Keratinocyte (primary cell): ENCODE measurements at regions not wholly inside any gene's neighbourhood (a gene's known extent, or its start where the extent isn't known, plus 50 kb on each side); places are given as distances from the start of the nearest gene placed in this dataset.

ENCODE experiments used
- DNase-seq: peaks from one replicate; pipeline ENCODE4 v3.0.0-alpha.2; 2011; ENCODE audit warnings: low read depth, missing footprints, low spot score
- FAIRE-seq: peaks from 2 replicates; lab custom pipeline; 2011; peaks lifted over from hg19 to GRCh38; lab: Jason Lieb, UNC
- H2AFZ ChIP-seq: 2 replicates; pipeline ENCODE4 v1.6.0; 2012; ENCODE audit warnings: low read length, control low read depth, inconsistent platforms; ENCODE audit not compliant: control insufficient read depth
- H3K27ac ChIP-seq: 2 replicates; pipeline ENCODE4 v1.5.1; 2011; ENCODE audit warnings: low read length; ENCODE audit not compliant: control insufficient read depth, insufficient read depth
- H3K27me3 ChIP-seq: 3 replicates; pipeline ENCODE4 v1.6.0; 2011; ENCODE audit warnings: low read length; ENCODE audit not compliant: control insufficient read depth, insufficient read depth; ENCODE audit errors: extremely low read depth
- H3K36me3 ChIP-seq, 2 experiments: 2 replicates in 1 of 2; 3 replicates in 1 of 2; pipeline ENCODE4 v1.5.1; 2011; ENCODE audit warnings: low read length in 2 of 2, mild to moderate bottlenecking in 1 of 2; ENCODE audit not compliant: control insufficient read depth in 2 of 2, insufficient read depth in 2 of 2; ENCODE audit errors: extremely low read depth in 1 of 2
- H3K4me1 ChIP-seq: 3 replicates; pipeline ENCODE4 v1.5.1; 2011; ENCODE audit warnings: low read length; ENCODE audit not compliant: control insufficient read depth, insufficient read depth; ENCODE audit errors: extremely low read depth
- H3K4me2 ChIP-seq: 3 replicates; pipeline ENCODE4 v1.6.0; 2011; ENCODE audit warnings: low read depth, low read length; ENCODE audit not compliant: control insufficient read depth, insufficient read depth; ENCODE audit errors: extremely low read depth
- H3K4me3 ChIP-seq, 3 experiments: fragments of 200-600 bp in 1 of 3; sonication (generic) in 1 of 3; 2 replicates in 2 of 3; 3 replicates in 1 of 3; pipeline ENCODE4 v1.5.1; 2011 to 2016; ENCODE audit warnings: low read length in 3 of 3, mild to moderate bottlenecking in 3 of 3, control low read depth in 2 of 3, inconsistent platforms in 1 of 3, low read depth in 1 of 3, mixed read lengths in 1 of 3, mixed run types in 1 of 3, moderate library complexity in 1 of 3; ENCODE audit not compliant: control insufficient read depth in 2 of 3, insufficient read depth in 2 of 3; ENCODE audit errors: extremely low read depth in 1 of 3
- H3K79me2 ChIP-seq: 2 replicates; pipeline ENCODE4 v1.6.0; 2012; ENCODE audit warnings: low read length; ENCODE audit not compliant: control insufficient read depth, insufficient read depth
- H3K9ac ChIP-seq: 3 replicates; pipeline ENCODE4 v1.6.0; 2011; ENCODE audit warnings: low read length; ENCODE audit not compliant: control insufficient read depth, insufficient read depth; ENCODE audit errors: extremely low read depth
- H3K9me1 ChIP-seq: 3 replicates; pipeline ENCODE4 v1.6.0; 2011; ENCODE audit warnings: low read length; ENCODE audit not compliant: control insufficient read depth, insufficient read depth; ENCODE audit errors: extremely low read depth
- H3K9me3 ChIP-seq: 2 replicates; pipeline ENCODE4 v1.5.1; 2012; ENCODE audit warnings: low read depth, low read length; ENCODE audit not compliant: control insufficient read depth
- H4K20me1 ChIP-seq: 3 replicates; pipeline ENCODE4 v1.6.0; 2011; ENCODE audit warnings: low read length; ENCODE audit not compliant: control insufficient read depth, insufficient read depth; ENCODE audit errors: extremely low read depth
- CTCF ChIP-seq, 3 experiments: IDR thresholded peaks in 1 of 3; conservative IDR thresholded peaks in 1 of 3; optimal IDR thresholded peaks in 1 of 3; 2 replicates in 2 of 3; 3 replicates in 1 of 3; pipeline versions ENCODE3 to v1.5.1; 2011; ENCODE audit warnings: low read length in 3 of 3, mild to moderate bottlenecking in 3 of 3, moderate library complexity in 2 of 3, control low read depth in 1 of 3, inconsistent platforms in 1 of 3; ENCODE audit not compliant: insufficient read depth in 2 of 3; ENCODE audit errors: extremely low read depth in 1 of 3
- EZH2 ChIP-seq: IDR thresholded peaks from one replicate; pipeline ENCODE4 v1.6.1; 2012; ENCODE audit warnings: inconsistent platforms, mild to moderate bottlenecking, low read length, moderate library complexity
- dilution Hi-C: fragments of 300-500 bp; cut with MboI; formaldehyde crosslinking; loops from one replicate; pipeline ENCODE4 v1.7.0; 2020; ENCODE audit warnings: low sequenced_read_pairs; ENCODE audit not compliant: extremely low pct_ligation_motif_present

DNA sequence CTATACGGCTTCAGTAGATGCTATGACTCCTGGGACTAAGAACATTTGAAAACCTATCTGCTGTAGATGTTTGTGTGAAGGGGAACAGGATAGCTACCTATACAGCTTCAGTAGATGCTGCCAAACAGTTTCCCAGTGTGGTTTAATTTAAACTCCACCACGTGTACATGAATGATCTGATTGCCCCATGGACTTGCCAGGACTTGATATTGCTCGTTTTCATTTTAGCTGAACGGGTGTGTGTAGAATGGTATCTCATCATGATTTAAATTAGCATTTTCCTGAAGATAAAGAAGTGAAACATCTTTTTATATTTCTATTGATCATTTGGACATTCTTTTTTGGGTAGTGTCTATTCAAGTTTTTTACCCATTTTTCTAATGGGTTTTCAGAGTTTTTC, 77.8 kb upstream of the PIP4K2A start:
- no peak for TF ChIP-seq CTCF (optimal IDR thresholded peaks at IDR 0.05 in 1 of 3, IDR thresholded peaks at IDR 0.05 in 1 of 3, conservative IDR thresholded peaks at IDR 0.05 in 1 of 3; ENCODE audit: extremely low read depth in 1 of 3, insufficient read depth in 2 of 3, low read length in 3 of 3)
- no peak for TF ChIP-seq EZH2
- DNase-seq (no peak), FAIRE-seq (peak; percentile 93)
- no peak overlapping the region for H3K27ac ChIP-seq
- no peaks in the 10 kb centered on the region for H3K4me1 ChIP-seq
- no peak overlapping the region for H3K9ac ChIP-seq
- H3K4me3 ChIP-seq, result no peak overlapping the region
- H3K79me2 ChIP-seq, result no peaks in the 10 kb centered on the region
- H2AFZ ChIP-seq, result peak overlapping the region; percentile 7
- no peak overlapping the region for H3K4me2 ChIP-seq
- H4K20me1 ChIP-seq, result no peaks in the 10 kb centered on the region
- H3K27me3 ChIP-seq, result no peaks in the 10 kb centered on the region
- H3K36me3 ChIP-seq, result no peaks in the 10 kb centered on the region
- no peaks in the 10 kb centered on the region for H3K9me3 ChIP-seq
- dilution Hi-C loops, result no loop called here
- no peaks in the 10 kb centered on the region for H3K9me1 ChIP-seq

DNA sequence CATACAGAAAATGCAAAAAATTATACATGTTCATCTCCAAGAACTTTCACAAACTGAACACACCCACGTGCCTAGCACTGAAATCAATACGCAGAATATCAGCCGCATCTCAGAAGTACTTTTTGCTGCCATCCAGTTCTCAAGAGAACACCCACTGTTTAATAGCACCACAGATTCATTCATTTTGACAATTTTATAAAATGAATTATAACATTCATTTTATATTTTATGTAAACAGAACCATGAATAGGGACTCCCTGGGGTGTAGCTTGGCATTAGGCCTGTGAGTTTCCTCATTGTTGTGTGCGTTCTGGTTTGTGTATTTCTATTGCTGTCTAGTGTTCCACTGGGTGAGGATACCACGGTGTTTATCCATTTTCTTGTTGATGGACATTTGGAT, 77.3 kb upstream of the PIP4K2A start:
- no peak for TF ChIP-seq CTCF (optimal IDR thresholded peaks at IDR 0.05 in 1 of 3, IDR thresholded peaks at IDR 0.05 in 1 of 3, conservative IDR thresholded peaks at IDR 0.05 in 1 of 3; ENCODE audit: extremely low read depth in 1 of 3, insufficient read depth in 2 of 3, low read length in 3 of 3)
- no peak for TF ChIP-seq EZH2
- H2AFZ ChIP-seq, result peak overlapping the region; percentile 7
- dilution Hi-C loops, result no loop called here

More for the DNA sequence above, 77.3 kb upstream of the PIP4K2A start:
- FAIRE-seq (no peak), DNase-seq (no peak)
- Histone ChIP-seq H3K4me2 (no peak overlapping the region), H4K20me1 (no peaks in the 10 kb centered on the region), H3K4me3 (no peak overlapping the region), H3K27me3 (no peaks in the 10 kb centered on the region), H3K9me3 (no peaks in the 10 kb centered on the region), H3K4me1 (no peaks in the 10 kb centered on the region), H3K9me1 (no peaks in the 10 kb centered on the region), H3K27ac (no peak overlapping the region), H3K36me3 (no peaks in the 10 kb centered on the region), H3K79me2 (no peaks in the 10 kb centered on the region), H3K9ac (no peak overlapping the region)
